CD4-positive, alpha-beta T cell (primary cell): ENCODE measurements at regions not wholly inside any gene's neighbourhood (a gene's known extent, or its start where the extent isn't known, plus 50 kb on each side); places are given as distances from the start of the nearest gene placed in this dataset.

Source experiments
- ATAC-seq: fragments of 200-7000 bp; cut with Tn5 transposase; one replicate; pipeline ENCODE4 v1.10.0; 2022; ENCODE audit warnings: mild to moderate bottlenecking; ENCODE audit not compliant: poor library complexity
- CTCF ChIA-PET: fragments of 350-600 bp; sonication (Branson Sonifier 250); formaldehyde crosslinking; loops from one replicate; lab custom pipeline; 2021; ENCODE audit warnings: antibody characterized with exemption, inconsistent platforms; lab: Charles Lee
- POLR2A ChIA-PET: fragments of 350-600 bp; sonication (Branson Sonifier 250); formaldehyde crosslinking; loops from one replicate; lab custom pipeline; 2021; ENCODE audit warnings: antibody characterized with exemption, inconsistent platforms; lab: Charles Lee
- DNase-seq, 14 experiments: peaks; one replicate each; pipeline ENCODE4 v3.0.0-alpha.2; 2013 to 2020; ENCODE audit warnings: mixed read lengths in 2 of 14
- H3K27ac ChIP-seq, 2 donors: one replicate each; pipeline versions ENCODE4 v1.5.1 to v1.7.0; 2013; ENCODE audit warnings: low read length in 2 of 2, low read depth in 1 of 2, mild to moderate bottlenecking in 1 of 2
- H3K27me3 ChIP-seq, 2 experiments: 1 replicate in 1 of 2; 2 replicates in 1 of 2; pipeline versions ENCODE4 v1.6.1 to v1.7.0; 2013; ENCODE audit warnings: low read length in 2 of 2, control low read depth in 1 of 2, mild to moderate bottlenecking in 1 of 2, moderate library complexity in 1 of 2; ENCODE audit not compliant: insufficient read depth in 2 of 2, control insufficient read depth in 1 of 2
- H3K36me3 ChIP-seq: one replicate; pipeline ENCODE4 v1.6.1; 2013; ENCODE audit warnings: low read length, control low read depth; ENCODE audit not compliant: insufficient read depth
- H3K4me1 ChIP-seq: one replicate; pipeline ENCODE4 v1.6.1; 2013; ENCODE audit warnings: low read length, control low read depth; ENCODE audit not compliant: insufficient read depth
- H3K4me3 ChIP-seq: one replicate; pipeline ENCODE4 v1.5.1; 2013; ENCODE audit warnings: mild to moderate bottlenecking, low read length, moderate library complexity
- H3K9me3 ChIP-seq, 2 experiments: 1 replicate in 1 of 2; 2 replicates in 1 of 2; pipeline versions ENCODE4 v1.6.1 to v1.7.0; 2013; ENCODE audit warnings: low read length in 2 of 2, mild to moderate bottlenecking in 2 of 2, control low read depth in 1 of 2, moderate library complexity in 1 of 2; ENCODE audit not compliant: control insufficient read depth in 1 of 2, insufficient read depth in 1 of 2
- H3K27ac Mint-ChIP-seq: one replicate; pipeline ENCODE4 v1.8.0; 2020; ENCODE audit warnings: mixed read lengths
- H3K27me3 Mint-ChIP-seq: one replicate; pipeline ENCODE4 v1.8.0; 2021; ENCODE audit warnings: mixed read lengths
- H3K36me3 Mint-ChIP-seq: one replicate; pipeline ENCODE4 v1.8.0; 2021; ENCODE audit warnings: low read depth, mixed read lengths
- H3K4me1 Mint-ChIP-seq: one replicate; pipeline ENCODE4 v1.8.0; 2021; ENCODE audit warnings: low read depth, mixed read lengths
- H3K4me3 Mint-ChIP-seq: one replicate; pipeline ENCODE4 v1.8.0; 2020; ENCODE audit warnings: mild to moderate bottlenecking, mixed read lengths
- H3K9me3 Mint-ChIP-seq: one replicate; pipeline ENCODE4 v1.8.0; 2020; ENCODE audit warnings: mixed read lengths
- CTCF ChIP-seq: fragments of 200-600 bp; IDR thresholded peaks from one replicate; pipeline ENCODE4 v1.8.0; 2022; ENCODE audit warnings: antibody characterized with exemption, mild to moderate bottlenecking
- intact Hi-C, 2 experiments: fragments of 100-400 bp; cut with DNase I in 1 of 2; cut with micrococcal nuclease in 1 of 2; formaldehyde crosslinking; loops; one replicate each; pipeline versions ENCODE4 v1.15.1 to v1.9.0; 2023 to 2025; cut with DNase I, micrococcal nuclease

- Mint-ChIP-seq H3K27me3 (no peaks in the 10 kb centered on the region), H3K4me1 (no peaks in the 10 kb centered on the region), H3K36me3 (no peaks in the 10 kb centered on the region), H3K4me3 (no peak overlapping the region), H3K27ac (no peak overlapping the region), H3K9me3 (no peaks in the 10 kb centered on the region)
- no peak for TF ChIP-seq CTCF
- ChIA-PET CTCF (no interaction called here), POLR2A (no interaction called here)
- Histone ChIP-seq H3K36me3 (no peaks in the 10 kb centered on the region), H3K27ac (no peak overlapping the region), H3K4me1 (no peaks in the 10 kb centered on the region), H3K27me3 (no peaks in the 10 kb centered on the region), H3K9me3 (no peaks in the 10 kb centered on the region), H3K4me3 (no peak overlapping the region)
- DNase-seq (no peak), ATAC-seq (no peak)
- intact Hi-C loops, result no loop called here
Measured at GRCh38 chr11:130533871-130534270, 85.4 kb downstream of the ADAMTS15 start.

GRCh38 chr11:130534551-130534950 is 86.1 kb downstream of the ADAMTS15 start:
- no peak overlapping the region for H3K4me3 Mint-ChIP-seq
- H3K9me3 Mint-ChIP-seq, result no peaks in the 10 kb centered on the region
- DNase-seq, result no peak
- no peak for TF ChIP-seq CTCF
- no peaks in the 10 kb centered on the region for H3K27me3 Mint-ChIP-seq
- Histone ChIP-seq H3K27me3 (no peaks in the 10 kb centered on the region), H3K27ac (no peak overlapping the region), H3K4me1 (no peaks in the 10 kb centered on the region), H3K9me3 (no peaks in the 10 kb centered on the region), H3K4me3 (no peak overlapping the region), H3K36me3 (no peaks in the 10 kb centered on the region)
- no peak for ATAC-seq
- no peaks in the 10 kb centered on the region for H3K36me3 Mint-ChIP-seq
- H3K27ac Mint-ChIP-seq, result no peak overlapping the region
- CTCF ChIA-PET, result no interaction called here
- no peaks in the 10 kb centered on the region for H3K4me1 Mint-ChIP-seq
- POLR2A ChIA-PET, result no interaction called here
- intact Hi-C loops, result no loop called here

GRCh38 chr11:130535520-130535919 is 87.1 kb downstream of the ADAMTS15 start:
- ChIA-PET POLR2A (no interaction called here), CTCF (no interaction called here)
- no peak overlapping the region for H3K27ac ChIP-seq

More at GRCh38 chr11:130535520-130535919, 87.1 kb downstream of the ADAMTS15 start:
- no peaks in the 10 kb centered on the region for H3K9me3 Mint-ChIP-seq
- intact Hi-C loops, result no loop called here
- Histone ChIP-seq H3K9me3 (no peaks in the 10 kb centered on the region), H3K27me3 (no peaks in the 10 kb centered on the region), H3K4me3 (no peak overlapping the region), H3K36me3 (no peaks in the 10 kb centered on the region), H3K4me1 (no peaks in the 10 kb centered on the region)
- H3K36me3 Mint-ChIP-seq, result no peaks in the 10 kb centered on the region
- ATAC-seq (no peak), DNase-seq (no peak)
- no peaks in the 10 kb centered on the region for H3K4me1 Mint-ChIP-seq
- TF ChIP-seq CTCF, result no peak
- no peak overlapping the region for H3K27ac Mint-ChIP-seq
- H3K4me3 Mint-ChIP-seq, result no peak overlapping the region
- H3K27me3 Mint-ChIP-seq, result peaks cover 2% of the 10 kb centered on the region
